ENCODE measurements at regions not wholly inside any gene's neighbourhood (a gene's known extent, or its start where the extent isn't known, plus 50 kb on each side); places are given as distances from the start of the nearest gene placed in this dataset.

- H3K36me3 Mint-ChIP-seq = no peaks in the 10 kb centered on the region
- no peak overlapping the region for H3K4me3 ChIP-seq (ENCODE audit: low read length)
- 78% methylated on average over 6 of the region's 6 CpGs for WGBS (ENCODE audit: insufficient coverage)
- no peaks in the 10 kb centered on the region for H3K27me3 ChIP-seq (ENCODE audit: control insufficient read depth, insufficient read depth, low read length)
- DNase-seq (no peak), ATAC-seq (no peak)
- no peaks in the 10 kb centered on the region for H3K4me1 ChIP-seq (ENCODE audit: control insufficient read depth, insufficient read depth, low read length)
- no peaks in the 10 kb centered on the region for H3K9me3 Mint-ChIP-seq
- no peaks in the 10 kb centered on the region for H3K9me3 ChIP-seq (ENCODE audit: control insufficient read depth, insufficient read depth, low read length)
- H3K27ac ChIP-seq (ENCODE audit: low read length) = no peak overlapping the region
- H3K36me3 ChIP-seq (ENCODE audit: control insufficient read depth, insufficient read depth, low read length) = no peaks in the 10 kb centered on the region
- no peaks in the 10 kb centered on the region for H3K4me1 Mint-ChIP-seq
- H3K27me3 Mint-ChIP-seq (ENCODE audit: low read depth in 2 of 2) = peaks cover 7 to 12% of the 10 kb centered on the region in 2 donors
- H3K4me3 Mint-ChIP-seq = no peak overlapping the region
- no peak overlapping the region for H3K27ac Mint-ChIP-seq
- TF ChIP-seq CTCF (IDR thresholded peaks at IDR 0.05) = no peak
- intact Hi-C loops (cut with micrococcal nuclease) = no loop called here
These were observed 194.8 kb downstream of the SYK start for GRCh38 chr9:90996154-90997065.

- no peaks in the 10 kb centered on the region for H3K36me3 ChIP-seq (ENCODE audit: control insufficient read depth, insufficient read depth, low read length)
- DNase-seq = no peak
- ATAC-seq = no peak
- Mint-ChIP-seq H3K36me3 (no peaks in the 10 kb centered on the region), H3K27me3 (ENCODE audit: low read depth in 2 of 2) (peaks cover 6 to 11% of the 10 kb centered on the region in 2 donors), H3K9me3 (no peaks in the 10 kb centered on the region), H3K4me3 (no peak overlapping the region), H3K4me1 (no peaks in the 10 kb centered on the region), H3K27ac (no peak overlapping the region)
- H3K4me3 ChIP-seq (ENCODE audit: low read length) = no peak overlapping the region
- no peaks in the 10 kb centered on the region for H3K9me3 ChIP-seq (ENCODE audit: control insufficient read depth, insufficient read depth, low read length)
- 94% methylated on average over 7 of the region's 7 CpGs for WGBS (ENCODE audit: insufficient coverage)
- no peaks in the 10 kb centered on the region for H3K4me1 ChIP-seq (ENCODE audit: control insufficient read depth, insufficient read depth, low read length)
- H3K27me3 ChIP-seq (ENCODE audit: control insufficient read depth, insufficient read depth, low read length) = no peaks in the 10 kb centered on the region
- intact Hi-C loops (cut with micrococcal nuclease) = no loop called here
- H3K27ac ChIP-seq (ENCODE audit: low read length) = no peak overlapping the region
- no peak for TF ChIP-seq CTCF (IDR thresholded peaks at IDR 0.05)
These were observed 197.0 kb downstream of the SYK start for GRCh38 chr9:90998573-90998972.

- ATAC-seq (no peak), DNase-seq (no peak)
- no peaks in the 10 kb centered on the region for H3K9me3 ChIP-seq (ENCODE audit: control insufficient read depth, insufficient read depth, low read length)
- Mint-ChIP-seq H3K27ac (no peak overlapping the region), H3K4me3 (no peak overlapping the region), H3K27me3 (ENCODE audit: low read depth in 2 of 2) (peaks cover 2 to 11% of the 10 kb centered on the region in 2 donors), H3K4me1 (no peaks in the 10 kb centered on the region), H3K9me3 (no peaks in the 10 kb centered on the region), H3K36me3 (no peaks in the 10 kb centered on the region)
- H3K27me3 ChIP-seq (ENCODE audit: control insufficient read depth, insufficient read depth, low read length) = no peaks in the 10 kb centered on the region
- TF ChIP-seq CTCF (IDR thresholded peaks at IDR 0.05) = no peak
- H3K27ac ChIP-seq (ENCODE audit: low read length) = no peak overlapping the region
- H3K36me3 ChIP-seq (ENCODE audit: control insufficient read depth, insufficient read depth, low read length) = no peaks in the 10 kb centered on the region
- WGBS (ENCODE audit: insufficient coverage) = 91% methylated on average over 16 of the region's 16 CpGs
- no peak overlapping the region for H3K4me3 ChIP-seq (ENCODE audit: low read length)
- intact Hi-C loops (cut with micrococcal nuclease) = no loop called here
- no peaks in the 10 kb centered on the region for H3K4me1 ChIP-seq (ENCODE audit: control insufficient read depth, insufficient read depth, low read length)
These were observed 198.1 kb downstream of the SYK start for GRCh38 chr9:90999425-91000397.
